Nucleus accumbens (tissue), 56 donors: ENCODE measurements at regions not wholly inside any gene's neighbourhood (a gene's known extent, or its start where the extent isn't known, plus 50 kb on each side); places are given as distances from the start of the nearest gene placed in this dataset.

Source experiments
- DNase-seq, 56 donors: peaks; one replicate each; lab custom pipeline; 2025; lab: John Stamatoyannopoulos, UW

- no peak for DNase-seq
Observed at GRCh38 chr20:43252761-43253160, 63.1 kb upstream of the PTPRT start.

- DNase-seq, result no peak
Observed at GRCh38 chr20:43248341-43248740, 58.6 kb upstream of the PTPRT start.

- DNase-seq, result no peak
Observed at GRCh38 chr20:43247361-43247760, 57.7 kb upstream of the PTPRT start.

GRCh38 chr20:43244647-43245046 is 54.9 kb upstream of the PTPRT start:
- no peak for DNase-seq

GRCh38 chr20:43243672-43244269 is 54.1 kb upstream of the PTPRT start:
- peak in 29 of 56 donors; percentile 1 to 47 (median 14) for DNase-seq

GRCh38 chr20:43241057-43241702 is 51.5 kb upstream of the PTPRT start:
- no peak for DNase-seq
